WTC11 (cell line): ENCODE measurements at regions not wholly inside any gene's neighbourhood (a gene's known extent, or its start where the extent isn't known, plus 50 kb on each side); places are given as distances from the start of the nearest gene placed in this dataset.

Experiments used
- TF ChIP-seq, protein P1 (sequence below): fragments of 200-600 bp; IDR thresholded peaks from 2 replicates; pipeline ENCODE4 v1.8.0; 2022; ENCODE audit warnings: antibody characterized with exemption
- TF ChIP-seq, protein P2 (sequence below): sonication (generic); formaldehyde crosslinking; IDR thresholded peaks from 2 replicates; pipeline ENCODE4 v1.8.0; 2023; ENCODE audit warnings: missing genetic modification reagents
- TF ChIP-seq, protein P3 (sequence below): sonication (generic); formaldehyde crosslinking; conservative IDR thresholded peaks from 2 replicates; pipeline ENCODE4 v1.8.1; 2022; ENCODE audit warnings: mild to moderate bottlenecking, missing genetic modification reagents
- TF ChIP-seq, protein P4 (sequence below): sonication (generic); formaldehyde crosslinking; IDR thresholded peaks from 2 replicates; pipeline ENCODE4 v1.8.0; 2022; ENCODE audit warnings: mild to moderate bottlenecking, missing genetic modification reagents
- TF ChIP-seq, protein P5 (sequence below): sonication (generic); formaldehyde crosslinking; IDR thresholded peaks from 2 replicates; pipeline ENCODE4 v1.8.0; 2022; ENCODE audit warnings: mild to moderate bottlenecking, missing genetic modification reagents

DNA sequence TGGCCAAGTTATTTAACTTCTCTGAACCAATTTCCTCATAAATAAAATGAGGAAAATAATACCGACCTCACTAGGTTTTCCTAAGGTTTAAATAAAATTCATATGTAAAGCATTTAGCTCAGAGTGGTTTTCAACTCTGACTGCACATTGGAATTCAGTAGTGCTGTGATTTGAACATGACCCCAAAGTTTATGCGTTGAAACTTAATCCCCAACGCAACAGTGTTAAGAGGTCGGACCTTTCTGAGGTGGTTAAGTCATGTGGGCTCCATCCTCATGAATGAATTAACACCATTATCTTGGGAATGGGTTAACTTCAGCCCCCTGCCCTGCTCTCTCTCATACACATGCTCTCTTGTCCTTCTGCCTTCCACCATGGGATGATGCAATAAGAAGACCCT is 322.2 kb downstream of the AASDHPPT start:
- TF ChIP-seq, protein P1, sequence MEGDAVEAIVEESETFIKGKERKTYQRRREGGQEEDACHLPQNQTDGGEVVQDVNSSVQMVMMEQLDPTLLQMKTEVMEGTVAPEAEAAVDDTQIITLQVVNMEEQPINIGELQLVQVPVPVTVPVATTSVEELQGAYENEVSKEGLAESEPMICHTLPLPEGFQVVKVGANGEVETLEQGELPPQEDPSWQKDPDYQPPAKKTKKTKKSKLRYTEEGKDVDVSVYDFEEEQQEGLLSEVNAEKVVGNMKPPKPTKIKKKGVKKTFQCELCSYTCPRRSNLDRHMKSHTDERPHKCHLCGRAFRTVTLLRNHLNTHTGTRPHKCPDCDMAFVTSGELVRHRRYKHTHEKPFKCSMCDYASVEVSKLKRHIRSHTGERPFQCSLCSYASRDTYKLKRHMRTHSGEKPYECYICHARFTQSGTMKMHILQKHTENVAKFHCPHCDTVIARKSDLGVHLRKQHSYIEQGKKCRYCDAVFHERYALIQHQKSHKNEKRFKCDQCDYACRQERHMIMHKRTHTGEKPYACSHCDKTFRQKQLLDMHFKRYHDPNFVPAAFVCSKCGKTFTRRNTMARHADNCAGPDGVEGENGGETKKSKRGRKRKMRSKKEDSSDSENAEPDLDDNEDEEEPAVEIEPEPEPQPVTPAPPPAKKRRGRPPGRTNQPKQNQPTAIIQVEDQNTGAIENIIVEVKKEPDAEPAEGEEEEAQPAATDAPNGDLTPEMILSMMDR, result no peak
- TF ChIP-seq, protein P2, sequence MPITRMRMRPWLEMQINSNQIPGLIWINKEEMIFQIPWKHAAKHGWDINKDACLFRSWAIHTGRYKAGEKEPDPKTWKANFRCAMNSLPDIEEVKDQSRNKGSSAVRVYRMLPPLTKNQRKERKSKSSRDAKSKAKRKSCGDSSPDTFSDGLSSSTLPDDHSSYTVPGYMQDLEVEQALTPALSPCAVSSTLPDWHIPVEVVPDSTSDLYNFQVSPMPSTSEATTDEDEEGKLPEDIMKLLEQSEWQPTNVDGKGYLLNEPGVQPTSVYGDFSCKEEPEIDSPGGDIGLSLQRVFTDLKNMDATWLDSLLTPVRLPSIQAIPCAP, result no peak
- TF ChIP-seq, protein P3, sequence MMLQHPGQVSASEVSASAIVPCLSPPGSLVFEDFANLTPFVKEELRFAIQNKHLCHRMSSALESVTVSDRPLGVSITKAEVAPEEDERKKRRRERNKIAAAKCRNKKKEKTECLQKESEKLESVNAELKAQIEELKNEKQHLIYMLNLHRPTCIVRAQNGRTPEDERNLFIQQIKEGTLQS (CRISPR knock-in tag), result no peak
- TF ChIP-seq, protein P4, sequence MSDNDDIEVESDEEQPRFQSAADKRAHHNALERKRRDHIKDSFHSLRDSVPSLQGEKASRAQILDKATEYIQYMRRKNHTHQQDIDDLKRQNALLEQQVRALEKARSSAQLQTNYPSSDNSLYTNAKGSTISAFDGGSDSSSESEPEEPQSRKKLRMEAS, result no peak
- TF ChIP-seq, protein P5, sequence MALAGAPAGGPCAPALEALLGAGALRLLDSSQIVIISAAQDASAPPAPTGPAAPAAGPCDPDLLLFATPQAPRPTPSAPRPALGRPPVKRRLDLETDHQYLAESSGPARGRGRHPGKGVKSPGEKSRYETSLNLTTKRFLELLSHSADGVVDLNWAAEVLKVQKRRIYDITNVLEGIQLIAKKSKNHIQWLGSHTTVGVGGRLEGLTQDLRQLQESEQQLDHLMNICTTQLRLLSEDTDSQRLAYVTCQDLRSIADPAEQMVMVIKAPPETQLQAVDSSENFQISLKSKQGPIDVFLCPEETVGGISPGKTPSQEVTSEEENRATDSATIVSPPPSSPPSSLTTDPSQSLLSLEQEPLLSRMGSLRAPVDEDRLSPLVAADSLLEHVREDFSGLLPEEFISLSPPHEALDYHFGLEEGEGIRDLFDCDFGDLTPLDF (CRISPR knock-in tag), result no peak
